ENCODE measurements at regions not wholly inside any gene's neighbourhood (a gene's known extent, or its start where the extent isn't known, plus 50 kb on each side); places are given as distances from the start of the nearest gene placed in this dataset.

GRCh38 chr4:33725861-33726260 lies 2518.5 kb downstream of the ARAP2 start:
- no peak for TF ChIP-seq CTCF (IDR thresholded peaks at IDR 0.05)
- TF ChIP-seq POLR2A (IDR thresholded peaks at IDR 0.05) = no peak

Measured in right lobe of liver (tissue), 4 donors.